SH-SY5Y (cell line): ENCODE measurements at regions not wholly inside any gene's neighbourhood (a gene's known extent, or its start where the extent isn't known, plus 50 kb on each side); places are given as distances from the start of the nearest gene placed in this dataset.

Source experiments
- GATA2 ChIP-seq: IDR thresholded peaks from 2 replicates; pipeline ENCODE4 v1.6.1; 2011; ENCODE audit warnings: mild to moderate bottlenecking, low read depth, low read length
- GATA3 ChIP-seq: IDR thresholded peaks from 2 replicates; pipeline ENCODE4 v1.6.1; 2011; ENCODE audit warnings: low read depth, mild to moderate bottlenecking, low read length, moderate library complexity

DNA sequence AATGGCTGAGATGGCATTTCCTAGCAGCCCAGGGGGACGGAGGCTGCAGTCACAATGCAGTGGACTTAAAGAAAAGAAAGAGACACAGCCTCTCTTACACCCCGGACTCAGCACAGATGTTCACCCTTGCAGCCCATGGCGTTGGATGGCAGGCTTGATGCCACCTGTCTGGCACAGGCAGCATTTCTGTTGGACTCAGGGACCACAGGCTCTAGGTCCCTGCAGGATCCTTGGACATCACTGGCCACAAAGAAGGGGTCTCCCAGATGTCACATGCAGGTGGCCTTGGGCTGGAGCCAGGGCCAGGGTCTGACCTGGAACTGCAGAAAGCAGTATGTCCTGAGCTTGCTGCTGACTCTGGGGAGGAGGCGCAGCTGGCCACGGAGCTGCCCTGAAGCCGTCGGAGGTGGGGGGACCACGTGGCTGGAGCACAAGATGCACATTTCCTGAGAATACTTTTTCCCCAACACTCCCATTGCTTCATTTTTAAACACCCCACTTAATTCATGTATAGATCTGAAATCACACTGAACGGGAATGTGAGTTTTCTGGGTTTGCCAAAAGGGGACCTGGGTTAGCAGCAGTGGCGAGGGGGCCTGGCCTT, 102.3 kb upstream of the SULF2 start:
- TF ChIP-seq GATA2 (no peak), GATA3 (no peak)

DNA sequence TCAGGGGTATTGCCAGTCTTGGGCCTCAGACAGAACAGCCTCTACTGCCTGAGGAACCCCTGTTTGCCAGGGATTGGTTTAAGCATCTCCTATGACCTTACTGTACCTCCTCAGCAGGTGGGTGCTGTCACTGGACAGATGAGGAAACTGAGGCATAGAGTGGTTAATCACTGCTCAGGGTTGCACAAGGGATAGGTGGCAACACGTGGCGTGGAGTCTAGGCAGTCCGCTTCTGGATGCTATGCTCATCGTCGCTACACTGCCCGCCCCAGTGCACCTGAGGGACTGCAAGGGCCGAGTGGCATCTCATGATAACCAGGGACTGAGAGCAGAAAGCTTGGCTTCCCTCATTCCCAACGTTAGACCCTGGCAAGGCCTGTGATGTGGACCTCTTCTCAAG, 101.8 kb upstream of the SULF2 start:
- TF ChIP-seq GATA3 (no peak), GATA2 (no peak)

DNA sequence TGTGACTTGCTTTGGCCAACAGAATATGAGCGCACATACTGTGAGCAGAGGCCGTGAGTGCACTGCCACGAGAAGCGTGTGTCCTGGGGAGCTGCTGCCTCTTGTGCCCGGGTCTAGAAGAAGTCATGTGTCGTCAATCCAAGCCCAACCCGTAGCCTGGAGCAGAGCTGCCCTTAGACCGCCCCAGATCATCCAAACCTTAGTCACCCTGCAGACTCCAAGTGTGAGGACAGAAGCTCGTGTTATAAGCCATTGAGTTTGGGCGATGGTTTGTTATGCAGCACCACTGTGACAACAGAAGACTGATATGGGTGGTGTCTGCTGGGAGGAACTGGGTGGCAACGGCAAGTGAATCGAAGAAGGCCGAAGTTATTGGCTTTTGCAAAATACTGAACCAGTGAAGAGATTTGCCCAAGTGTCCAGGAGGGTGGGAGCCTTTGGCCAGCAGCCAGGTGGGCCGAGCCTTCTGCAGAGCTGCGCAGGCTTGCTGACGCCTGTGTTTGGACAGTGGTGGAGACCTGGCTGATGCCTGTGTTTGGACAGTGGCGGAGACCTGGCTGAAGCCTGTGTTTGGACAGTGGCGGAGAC, 101.3 kb upstream of the SULF2 start:
- TF ChIP-seq GATA2 (no peak), GATA3 (no peak)

DNA sequence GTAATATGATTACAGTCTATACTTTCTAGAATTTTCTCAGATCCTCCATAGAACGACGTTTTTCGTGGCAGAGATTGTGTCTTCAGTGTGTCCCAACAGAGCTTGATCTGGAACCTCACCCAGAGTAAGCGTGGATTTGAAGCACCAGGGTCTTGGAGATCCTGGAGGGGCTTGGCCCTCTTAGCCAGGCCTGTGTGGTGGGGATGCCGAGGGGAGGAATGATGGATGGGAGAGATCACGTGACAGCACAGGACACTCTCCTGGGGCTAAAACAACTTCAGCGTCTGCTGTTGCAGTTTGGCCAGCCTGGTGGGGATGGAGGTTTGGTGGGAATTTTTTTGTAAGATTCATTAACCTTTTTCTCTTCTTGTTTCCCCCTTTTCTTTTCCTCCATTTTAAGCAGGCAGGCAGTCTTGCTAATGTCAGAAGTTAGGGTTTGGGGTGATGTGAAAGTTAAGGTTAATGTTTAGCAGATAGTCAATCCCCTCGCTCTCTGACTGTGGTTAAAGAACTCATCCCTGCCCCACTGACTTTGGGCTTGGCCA, 100.7 kb upstream of the SULF2 start:
- no peak for TF ChIP-seq GATA3
- no peak for TF ChIP-seq GATA2

DNA sequence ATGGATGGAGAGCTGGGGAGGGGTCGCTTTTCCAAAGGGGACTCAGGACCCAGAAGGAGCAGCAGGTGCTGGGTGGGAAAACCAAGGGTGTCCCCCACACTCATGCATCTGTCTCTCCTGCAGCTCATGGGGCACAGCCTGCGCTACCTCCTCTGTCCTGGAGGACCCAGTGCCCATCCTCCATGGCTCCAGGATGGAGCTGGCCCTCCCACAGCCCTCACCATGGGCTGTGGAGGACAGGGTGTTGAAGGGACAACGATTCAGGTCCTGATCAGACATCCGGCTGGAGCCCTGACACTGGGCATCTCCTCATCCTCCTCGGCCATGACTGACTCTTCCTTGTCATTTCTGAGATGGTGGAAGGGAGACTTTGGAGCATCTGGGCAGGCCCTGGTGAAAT, 97.9 kb upstream of the SULF2 start:
- TF ChIP-seq GATA2 (no peak), GATA3 (no peak)

DNA sequence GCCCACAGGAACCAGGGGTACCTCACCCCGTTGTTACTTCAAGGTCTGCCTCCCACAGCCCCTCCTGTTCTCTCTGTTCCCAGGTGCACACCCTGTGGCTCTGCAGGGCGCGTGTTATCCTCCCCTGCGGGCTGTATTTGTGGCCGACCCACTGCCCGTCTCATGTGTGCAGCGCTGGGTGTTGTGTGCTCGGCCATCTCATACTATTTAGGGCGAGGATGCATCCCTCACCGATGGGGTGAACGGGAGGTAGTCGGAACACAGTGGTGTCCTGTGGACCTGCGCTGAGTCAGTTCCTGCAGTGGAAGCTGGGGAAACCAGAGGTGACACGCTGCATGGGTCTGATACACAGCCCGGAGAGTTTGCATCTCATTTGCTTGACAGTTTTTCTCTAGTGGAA, 94.5 kb upstream of the SULF2 start:
- no peak for TF ChIP-seq GATA3
- TF ChIP-seq GATA2, result no peak

DNA sequence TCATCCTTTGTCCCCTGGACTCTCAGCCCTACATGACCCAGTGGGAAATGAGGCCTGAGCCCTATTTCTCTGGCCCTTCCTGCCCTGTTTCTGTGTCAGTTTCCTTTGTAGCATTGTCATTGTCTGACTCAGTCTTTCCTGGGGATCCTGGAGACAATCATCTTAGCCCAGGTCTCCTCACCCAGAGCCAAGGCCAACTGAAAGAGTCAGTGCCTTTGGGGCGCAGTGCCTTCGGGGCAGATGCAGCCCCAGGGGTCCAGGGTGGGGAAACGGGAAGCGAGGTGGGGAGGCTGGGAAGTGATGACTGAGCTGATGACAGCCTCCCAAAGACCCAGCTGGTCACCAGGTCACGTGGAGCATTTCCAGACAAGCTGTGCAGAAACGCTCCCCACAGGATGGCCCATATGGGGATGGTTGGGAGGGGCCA, 93.3 kb upstream of the SULF2 start:
- TF ChIP-seq GATA2 (no peak), GATA3 (no peak)

DNA sequence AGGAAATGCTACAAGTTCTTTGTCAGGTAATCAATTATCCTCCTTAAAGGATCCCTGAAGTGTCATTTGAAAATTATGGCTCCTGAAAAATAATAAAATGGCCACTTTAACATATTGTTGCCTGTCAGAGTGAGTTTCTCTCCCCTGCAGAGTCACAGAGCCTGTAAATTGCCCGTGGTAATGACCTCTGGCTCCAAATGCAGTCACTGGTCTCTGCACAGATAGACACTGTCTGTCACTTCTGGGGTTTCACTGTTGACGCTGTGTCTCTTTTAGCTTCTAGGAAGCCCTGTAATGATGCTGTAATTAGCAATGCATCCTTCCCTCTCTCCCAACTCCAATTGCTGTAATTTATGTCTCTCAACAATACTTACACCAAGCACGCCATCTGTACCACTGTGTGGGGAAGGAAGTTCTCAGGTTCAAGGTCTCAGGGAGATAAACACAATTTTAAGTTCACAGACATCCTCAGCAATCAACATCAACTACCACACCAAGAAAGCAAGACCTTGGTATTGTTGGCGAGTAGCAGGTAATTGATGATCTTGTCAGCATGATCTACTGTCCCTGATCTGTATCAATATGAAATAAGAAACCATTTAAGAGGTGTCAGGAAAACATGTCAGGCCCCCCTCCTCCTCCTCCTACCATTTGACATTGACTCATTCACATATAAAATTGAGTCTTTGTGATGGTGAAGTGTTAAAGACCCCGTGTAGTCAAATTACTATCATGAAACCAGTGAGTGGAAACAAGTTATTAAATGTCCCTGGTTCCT, 91.2 kb upstream of the SULF2 start:
- TF ChIP-seq GATA2 (no peak), GATA3 (no peak)

DNA sequence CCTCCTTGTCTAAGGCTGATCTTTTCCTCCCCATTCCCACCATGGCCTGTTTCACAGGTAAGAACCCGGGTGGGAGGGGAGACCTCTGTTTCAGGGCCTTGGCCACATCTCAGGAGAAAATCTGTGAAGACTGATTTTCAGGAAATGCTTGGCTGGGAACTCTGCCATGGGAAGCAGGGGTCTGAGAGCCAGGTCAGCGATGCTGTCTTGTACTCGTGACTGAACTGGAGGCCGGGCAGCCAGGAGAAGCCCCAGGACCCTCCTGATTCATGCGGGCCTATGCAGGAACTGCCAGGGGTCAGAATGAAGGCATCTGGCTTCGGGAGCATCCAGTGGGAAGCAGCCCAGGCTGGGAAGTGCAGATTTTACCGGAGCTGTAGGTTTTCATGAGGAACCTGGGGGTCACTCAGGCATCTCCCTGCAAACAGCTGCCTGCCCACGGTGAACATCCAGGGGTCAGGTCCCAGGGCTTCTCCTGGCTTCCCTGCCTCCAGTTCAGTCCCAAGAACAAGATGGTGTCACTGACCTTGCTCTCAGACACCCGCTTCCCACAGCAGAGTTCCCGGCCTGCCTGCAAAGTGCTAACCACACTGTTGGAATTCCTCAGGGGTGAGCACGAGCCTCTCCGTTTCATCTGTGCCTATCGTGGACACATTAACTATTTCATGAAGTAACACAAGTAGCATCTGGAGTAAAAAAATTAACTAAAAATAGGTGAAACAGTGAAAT, 90.2 kb upstream of the SULF2 start:
- TF ChIP-seq GATA2 (no peak), GATA3 (no peak)

DNA sequence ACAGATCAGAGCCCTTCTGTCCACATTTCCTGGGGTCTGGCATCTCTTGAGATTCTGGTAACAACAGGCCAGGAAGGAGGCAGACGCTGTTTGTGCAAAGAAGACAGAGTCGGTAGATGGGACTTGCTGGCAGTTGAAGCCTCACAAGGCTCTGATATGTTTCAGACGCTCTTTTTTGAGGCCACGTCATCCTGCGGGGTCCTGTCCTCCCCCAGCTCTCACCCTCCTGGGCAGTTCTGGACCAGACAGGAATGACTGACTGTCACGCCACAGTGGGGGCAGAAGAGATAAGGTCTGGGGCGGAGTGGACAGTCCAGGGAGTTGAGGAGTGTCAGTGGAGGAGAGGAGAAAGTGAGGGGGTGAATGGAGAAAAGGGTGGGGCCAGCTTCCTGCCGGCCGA, 87.1 kb upstream of the SULF2 start:
- TF ChIP-seq GATA2 (no peak), GATA3 (no peak)

DNA sequence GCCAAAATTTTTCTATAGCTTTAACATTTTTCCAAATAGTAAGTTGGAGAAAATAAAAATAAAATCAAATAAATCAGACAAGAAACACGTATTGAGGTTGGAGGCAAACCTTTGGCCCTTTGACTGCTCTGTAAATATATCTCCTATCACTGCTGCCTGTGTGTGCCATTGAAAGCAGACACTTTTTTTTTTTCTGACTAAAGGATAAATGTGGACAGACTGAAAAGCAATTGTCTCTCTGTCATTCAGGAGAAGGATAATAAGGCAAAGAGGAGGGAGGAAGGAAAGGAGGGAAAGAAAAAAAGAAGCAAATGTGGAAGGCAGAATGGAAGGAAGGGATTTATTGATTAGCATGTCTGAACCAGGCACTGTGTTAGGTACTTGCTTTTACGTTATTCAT, 85.2 kb upstream of the SULF2 start:
- TF ChIP-seq GATA2 (no peak), GATA3 (no peak)

DNA sequence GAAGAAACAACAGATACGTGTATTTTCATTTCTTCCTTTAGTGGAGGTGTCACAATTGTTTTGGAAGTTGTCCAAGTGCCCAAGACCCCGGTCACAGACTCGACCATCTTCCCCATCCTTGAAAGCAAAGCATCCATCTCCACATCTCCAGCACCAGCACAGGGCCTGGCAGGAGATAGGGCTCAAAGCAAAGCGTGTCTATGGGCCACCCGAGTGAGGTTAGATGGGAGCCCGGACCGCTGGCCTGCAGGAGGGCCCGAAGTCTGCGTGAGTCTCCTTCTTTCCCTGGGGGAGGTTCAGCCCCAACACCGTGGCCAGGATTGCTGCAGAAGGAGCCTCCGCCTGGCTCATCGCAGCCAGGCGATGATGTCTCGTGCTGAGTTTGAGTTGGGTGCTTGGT, 83.5 kb upstream of the SULF2 start:
- TF ChIP-seq GATA2, result no peak

DNA sequence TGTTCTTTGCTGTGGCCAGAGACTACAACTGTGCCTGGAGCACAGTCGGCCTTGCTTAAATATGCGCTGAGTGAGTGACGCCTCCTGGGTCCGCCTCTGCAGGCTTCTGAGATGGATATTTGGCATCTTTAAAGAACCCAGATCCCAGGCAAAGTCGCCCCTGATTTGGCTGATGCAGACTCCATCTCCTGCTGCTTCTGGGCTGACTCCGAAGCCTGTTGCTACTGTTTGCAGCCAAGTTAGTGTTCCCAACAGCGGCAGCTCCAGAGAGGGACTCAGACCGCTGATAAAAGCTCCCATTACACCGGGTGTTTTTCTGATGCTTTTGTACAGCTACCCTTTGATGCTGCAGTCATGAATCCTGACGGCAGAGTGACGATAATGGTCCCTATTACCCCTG, 83.0 kb upstream of the SULF2 start:
- TF ChIP-seq GATA3, result no peak
- no peak for TF ChIP-seq GATA2

DNA sequence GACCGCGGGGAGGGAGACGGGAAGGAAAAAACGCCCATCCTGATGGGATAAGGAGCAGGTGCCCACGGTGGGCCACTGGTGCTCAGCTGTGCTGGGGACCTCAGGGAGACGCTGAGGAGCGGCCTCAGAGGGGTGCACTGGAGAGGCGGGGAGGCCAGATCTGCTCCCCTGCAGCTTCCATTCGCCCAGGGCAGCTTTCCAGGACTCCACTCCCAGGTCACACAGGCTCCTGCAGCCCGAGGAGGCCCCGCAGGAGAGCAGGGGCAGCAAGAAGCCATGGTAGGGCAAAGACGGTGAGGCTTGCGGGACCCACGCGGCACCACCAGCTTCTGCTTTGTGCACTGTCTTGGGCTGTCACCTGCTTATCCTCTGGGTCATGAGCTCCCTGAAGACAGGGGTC, 82.5 kb upstream of the SULF2 start:
- TF ChIP-seq GATA2, result no peak
- TF ChIP-seq GATA3, result no peak

DNA sequence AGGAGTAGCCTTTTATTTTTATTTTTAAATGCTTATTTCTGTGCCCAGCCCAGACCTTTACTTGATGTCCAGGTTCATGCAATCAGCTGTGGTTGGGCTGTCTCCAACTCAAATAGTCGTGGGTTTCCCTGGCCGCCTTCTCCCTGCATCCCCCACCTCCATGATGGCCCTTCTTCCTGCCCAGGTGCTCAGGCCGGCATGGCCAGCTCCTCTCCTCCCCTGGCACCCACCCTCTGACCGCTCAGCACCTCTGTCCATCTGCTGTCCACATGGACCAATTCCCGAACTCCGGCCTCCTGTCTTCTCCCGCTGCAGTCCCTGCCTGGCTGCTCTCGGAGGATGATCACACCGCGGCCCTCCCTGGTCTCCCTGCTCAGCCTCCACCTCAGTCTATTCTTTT, 81.2 kb upstream of the SULF2 start:
- TF ChIP-seq GATA3, result no peak
- no peak for TF ChIP-seq GATA2
